ENCODE measurements at regions not wholly inside any gene's neighbourhood (a gene's known extent, or its start where the extent isn't known, plus 50 kb on each side); places are given as distances from the start of the nearest gene placed in this dataset.
"Not testable (repeated sequence)": the region's sequence is repeated elsewhere in the genome, so short reads cannot be mapped to it uniquely, and the experiment has no call there.

DNA sequence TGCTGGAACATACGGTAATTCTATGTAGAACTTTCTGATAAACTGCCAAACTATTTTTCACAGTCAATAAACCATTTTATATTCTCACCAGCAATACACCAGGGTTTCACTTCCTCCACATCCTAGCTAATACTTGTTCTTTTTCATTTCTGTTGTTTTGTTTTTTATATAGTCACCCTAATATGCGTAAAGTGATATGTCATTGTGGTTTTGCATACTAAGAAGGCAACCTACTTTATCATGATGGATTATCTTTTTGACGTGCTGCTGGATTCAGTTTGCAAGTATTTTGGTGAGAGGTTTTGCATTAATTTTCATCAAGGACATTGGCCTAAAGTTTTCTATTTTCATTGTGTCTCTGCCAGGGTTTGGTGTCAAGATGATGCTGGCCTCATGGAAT, 1384.1 kb downstream of the UQCRFS1 start:
- no peak for DNase-seq

DNA sequence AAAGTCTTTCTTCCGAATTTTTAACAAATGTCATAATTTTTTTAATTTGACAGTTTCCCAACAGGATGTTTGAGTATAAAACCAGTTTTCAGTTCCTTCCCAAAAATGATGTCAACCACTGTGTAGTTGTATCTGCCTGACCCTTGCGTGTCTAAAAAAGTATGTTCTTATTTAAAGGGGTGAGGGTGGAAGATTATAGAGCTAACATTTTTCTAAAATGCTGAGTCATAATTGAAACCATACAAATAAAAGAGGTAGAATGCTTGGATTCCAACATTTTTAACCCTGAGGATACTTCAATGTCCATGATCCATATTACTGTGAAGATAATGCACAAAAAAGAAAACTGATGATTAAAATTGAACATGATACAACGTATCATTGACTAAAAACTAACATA, 1388.8 kb downstream of the UQCRFS1 start:
- no peak for DNase-seq

DNA sequence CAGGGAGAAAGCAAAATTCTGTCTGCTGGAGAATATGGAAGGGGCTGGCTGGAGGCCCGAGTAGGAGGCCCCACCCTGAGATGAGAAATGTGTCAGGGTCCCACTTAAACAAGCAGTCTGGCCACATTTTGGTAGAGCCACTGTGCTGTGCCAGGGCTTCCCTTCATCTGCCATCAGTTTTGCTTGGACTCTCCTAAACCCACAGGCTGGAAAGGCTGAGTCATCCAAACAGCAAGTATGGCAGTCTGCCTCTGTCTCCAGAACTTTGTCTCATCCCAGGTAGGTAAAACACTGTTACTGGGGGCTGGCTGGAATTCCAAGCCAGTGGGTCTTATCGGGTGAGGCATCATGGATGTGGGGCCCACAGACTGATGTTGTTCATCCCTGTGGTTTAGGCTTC, 1390.6 kb downstream of the UQCRFS1 start:
- DNase-seq = no peak

DNA sequence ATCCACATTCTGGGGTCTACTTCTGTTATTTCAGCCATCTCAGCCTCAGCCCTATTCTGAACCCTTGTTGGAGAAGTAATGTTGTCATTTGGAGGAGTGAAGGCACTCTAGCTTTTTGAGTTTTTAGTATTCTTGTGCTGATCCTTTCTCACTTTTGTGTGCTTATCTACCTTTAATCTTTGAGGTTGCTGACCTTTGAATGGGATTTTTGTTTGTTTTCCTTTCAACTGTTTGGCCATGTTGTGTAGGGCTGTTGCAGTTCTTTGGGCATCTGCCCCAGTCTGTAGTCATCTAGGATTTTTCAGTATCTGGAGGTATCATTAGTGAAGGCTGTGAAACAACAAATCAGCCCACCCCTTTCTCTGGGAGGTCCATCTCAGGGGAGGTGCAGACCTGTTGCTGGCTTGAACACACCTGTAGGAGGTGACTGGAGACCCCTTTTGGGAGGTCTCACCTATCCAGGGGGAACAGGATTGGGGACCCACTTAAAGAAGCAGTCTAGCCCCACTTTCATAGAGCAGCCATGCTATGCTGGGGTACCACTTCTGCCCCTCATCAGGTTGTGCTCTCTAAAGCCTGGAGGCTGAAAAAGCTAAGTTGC, 1391.4 kb downstream of the UQCRFS1 start:
- no peak for DNase-seq

DNA sequence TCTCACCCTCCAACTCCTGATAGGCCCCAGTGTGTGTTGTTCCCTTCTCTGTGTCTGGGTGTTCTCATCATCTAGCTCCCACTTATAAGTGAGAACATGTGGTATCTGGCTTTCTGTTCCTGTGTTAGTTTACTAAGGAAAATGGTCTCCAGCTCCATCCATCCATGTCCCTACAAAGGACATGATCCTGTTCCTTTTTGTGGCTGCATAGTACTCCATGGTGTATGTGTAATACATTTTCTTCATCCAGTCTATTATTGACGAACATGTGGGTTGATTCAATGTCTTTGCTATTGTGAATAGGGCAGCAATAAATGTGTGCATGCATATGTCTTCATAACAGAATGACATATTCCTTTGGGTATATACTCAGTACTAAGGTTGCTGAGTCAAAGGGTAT, 1397.0 kb downstream of the UQCRFS1 start:
- no peak for DNase-seq

DNA sequence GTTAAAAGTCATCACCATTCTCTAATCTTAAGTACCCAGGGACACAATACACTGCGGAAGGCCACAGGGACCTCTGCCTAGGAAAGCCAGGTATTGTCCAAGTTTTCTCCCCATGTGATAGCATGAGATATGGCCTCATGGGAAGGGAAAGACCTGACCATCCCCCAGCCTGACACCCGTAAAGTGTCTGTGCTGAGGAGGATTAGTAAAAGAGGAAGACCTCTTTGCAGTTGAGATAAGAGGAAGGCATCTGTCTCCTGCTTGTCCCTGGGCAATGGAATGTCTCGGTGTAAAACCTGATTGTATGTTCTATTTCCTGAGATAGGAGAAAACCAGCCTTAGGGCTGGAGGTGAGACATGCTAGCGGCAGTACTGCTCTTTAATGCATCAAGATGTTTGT, 1398.1 kb downstream of the UQCRFS1 start:
- DNase-seq = not testable (repeated sequence)

DNA sequence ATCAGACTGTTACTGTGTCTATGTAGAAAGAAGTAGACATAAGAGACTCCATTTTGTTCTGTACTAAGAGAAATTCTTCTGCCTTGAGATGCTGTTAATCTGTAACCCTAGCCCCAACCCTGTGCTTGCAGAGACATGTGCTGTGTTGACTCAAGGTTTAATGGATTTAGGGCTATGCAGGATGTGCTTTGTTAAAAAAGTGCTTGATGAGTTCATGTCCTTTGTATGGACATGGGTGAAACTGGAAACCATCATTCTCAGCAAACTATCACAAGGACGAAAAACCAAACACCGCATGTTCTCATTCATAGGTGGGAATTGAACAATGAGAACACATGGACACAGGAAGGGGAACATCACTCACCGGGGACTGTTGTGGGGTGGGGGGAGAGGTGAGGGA, 1398.7 kb downstream of the UQCRFS1 start:
- DNase-seq = not testable (repeated sequence)

DNA sequence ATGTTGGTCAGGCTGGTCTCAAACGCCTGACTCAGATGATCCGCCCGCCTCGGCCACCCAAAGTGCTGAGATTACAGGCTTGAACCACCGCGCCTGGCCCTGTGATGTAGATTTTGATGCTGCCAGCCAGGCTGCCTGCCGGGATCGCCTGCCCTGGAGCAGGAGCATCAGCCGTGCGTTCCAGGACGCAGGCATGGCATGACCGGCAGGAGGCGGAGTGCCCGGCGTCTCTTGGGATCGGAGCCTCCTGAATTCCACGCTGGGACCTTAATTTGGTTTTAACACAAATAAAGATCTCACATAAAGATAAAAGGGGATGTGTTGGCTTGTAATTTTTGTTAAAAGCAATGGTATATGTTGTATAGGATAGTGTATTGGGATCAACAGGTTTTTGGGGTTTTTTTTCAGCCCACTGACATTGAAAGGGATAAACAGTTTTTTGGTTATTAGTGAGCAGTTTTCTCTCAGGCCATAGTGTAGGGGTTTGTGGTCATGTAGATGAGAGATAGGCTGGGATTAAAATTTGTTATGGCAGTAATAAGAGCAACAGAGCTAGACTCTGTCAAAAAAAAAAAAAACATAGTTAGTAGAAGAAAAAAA, 1406.4 kb downstream of the UQCRFS1 start:
- no peak for DNase-seq

DNA sequence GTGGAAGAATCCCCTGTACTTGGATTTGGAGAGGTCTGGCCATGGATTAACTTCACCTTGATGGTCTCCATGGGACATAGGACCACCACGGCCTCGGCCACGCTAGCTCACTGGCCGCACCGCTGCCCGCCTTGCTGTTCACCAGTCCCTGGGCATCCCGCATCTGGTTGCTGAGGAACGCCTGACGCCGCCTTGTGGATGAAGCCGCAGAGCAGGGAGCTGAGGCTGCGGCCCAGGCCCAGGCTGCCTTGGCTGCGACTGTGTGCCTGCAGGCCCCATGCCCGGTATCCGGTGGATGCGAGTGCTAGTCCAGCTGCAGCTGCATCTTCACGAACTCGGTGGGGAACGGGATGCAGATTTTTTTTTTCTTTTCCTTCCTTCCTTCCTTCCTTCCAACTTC, 1407.1 kb downstream of the UQCRFS1 start:
- no peak for DNase-seq

DNA sequence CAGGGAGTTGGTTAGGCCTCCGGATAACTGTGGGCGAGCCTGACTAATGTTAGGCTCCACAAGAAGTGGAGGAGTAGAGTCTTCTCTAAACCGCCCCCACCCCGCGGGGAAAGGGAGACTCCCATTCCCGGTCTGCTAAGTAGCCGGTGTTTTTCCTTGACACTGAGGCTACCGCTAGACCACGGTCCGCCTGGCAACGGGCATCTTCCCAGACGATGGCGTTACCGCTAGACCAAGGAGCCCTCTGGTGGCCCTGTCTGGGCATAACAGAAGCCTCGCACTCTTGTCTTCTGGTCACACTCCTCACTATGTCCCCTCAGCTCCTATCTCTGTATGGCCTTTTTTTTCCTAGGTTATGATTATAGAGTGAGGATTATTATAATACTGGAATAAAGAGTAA, 1410.7 kb downstream of the UQCRFS1 start:
- not testable (repeated sequence) for DNase-seq

DNA sequence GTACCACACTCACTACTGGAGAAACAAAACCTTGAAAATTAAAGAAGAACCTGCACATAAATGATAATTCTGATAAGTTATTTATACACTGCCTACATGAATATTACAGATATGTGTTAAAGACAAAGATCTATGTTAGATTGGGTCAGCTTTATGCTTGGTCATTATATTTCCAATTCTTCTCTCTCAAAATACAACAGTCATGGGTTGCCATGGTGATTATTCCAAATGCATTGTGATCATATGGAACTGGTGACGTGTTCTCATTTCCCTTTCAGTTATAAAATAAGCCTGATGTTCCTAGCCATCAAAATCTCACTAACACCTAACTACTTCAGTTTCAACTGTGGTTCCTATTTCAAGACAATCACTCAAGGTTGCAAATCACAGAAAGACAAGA, 1416.4 kb downstream of the UQCRFS1 start:
- DNase-seq = no peak

DNA sequence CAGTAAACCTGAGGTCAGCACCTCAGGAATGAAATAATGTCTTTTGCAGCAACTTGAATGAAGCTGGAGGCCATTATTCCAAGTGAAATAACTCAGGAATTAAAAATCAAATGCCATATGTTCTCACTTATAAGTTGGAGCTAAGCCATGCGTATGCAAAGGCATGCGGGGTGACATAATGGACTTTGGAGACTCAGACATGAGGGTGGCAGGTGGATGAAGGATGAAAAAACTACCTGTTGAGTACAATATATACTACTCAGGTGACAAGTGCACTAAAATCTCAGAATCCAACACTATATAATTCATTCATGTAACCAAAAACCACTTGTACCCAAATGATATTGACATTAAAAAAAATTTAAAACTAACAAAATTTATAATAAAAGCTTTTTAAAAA, 1416.9 kb downstream of the UQCRFS1 start:
- DNase-seq = no peak

DNA sequence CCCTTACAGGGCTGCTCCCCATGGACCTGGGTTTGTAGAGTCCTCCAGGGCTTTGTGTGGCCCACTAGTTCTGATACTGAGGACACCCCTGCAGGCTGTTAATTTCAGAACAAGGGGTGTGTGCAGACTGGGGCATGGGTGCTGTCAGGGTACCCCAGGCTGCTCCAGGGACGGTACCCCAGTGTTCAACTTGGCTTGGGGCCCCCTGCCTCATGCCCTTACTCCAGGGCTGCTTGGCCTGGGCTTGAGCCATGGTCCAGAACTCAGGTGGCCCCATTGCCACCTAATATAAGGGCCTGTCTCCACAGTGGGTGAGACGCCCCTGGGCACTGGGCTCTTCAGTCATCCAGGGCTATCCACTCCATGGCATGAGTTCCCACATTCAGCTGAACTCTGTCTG, 1417.6 kb downstream of the UQCRFS1 start:
- DNase-seq = no peak

DNA sequence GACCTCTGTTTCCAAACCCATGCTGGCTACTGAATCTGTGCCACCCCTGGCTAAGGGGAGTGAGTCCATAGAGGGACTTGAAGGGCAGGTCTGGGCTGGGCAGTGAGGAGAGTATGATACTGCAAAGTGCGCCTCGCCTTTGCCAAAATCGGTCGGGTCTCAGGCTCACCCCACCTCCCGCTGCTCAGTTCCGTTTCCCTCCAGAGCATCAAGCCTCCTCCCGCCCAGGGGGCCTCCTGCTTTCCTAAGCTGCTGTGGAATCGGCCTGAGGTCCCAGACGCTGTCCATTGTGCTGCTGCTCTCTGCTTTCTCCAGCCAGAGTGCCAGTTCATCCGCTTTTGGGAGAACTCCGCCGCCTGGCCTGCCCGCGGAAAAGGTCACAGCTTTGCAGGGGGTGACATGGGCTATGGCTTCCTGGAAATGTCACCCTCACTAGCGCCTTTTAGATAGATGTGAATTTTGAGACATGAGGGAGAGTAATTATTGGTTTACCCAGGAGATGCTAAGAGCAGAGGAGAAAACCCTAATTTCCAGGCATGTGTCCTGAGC, 1418.4 kb downstream of the UQCRFS1 start:
- DNase-seq = peak; percentile 54

DNA sequence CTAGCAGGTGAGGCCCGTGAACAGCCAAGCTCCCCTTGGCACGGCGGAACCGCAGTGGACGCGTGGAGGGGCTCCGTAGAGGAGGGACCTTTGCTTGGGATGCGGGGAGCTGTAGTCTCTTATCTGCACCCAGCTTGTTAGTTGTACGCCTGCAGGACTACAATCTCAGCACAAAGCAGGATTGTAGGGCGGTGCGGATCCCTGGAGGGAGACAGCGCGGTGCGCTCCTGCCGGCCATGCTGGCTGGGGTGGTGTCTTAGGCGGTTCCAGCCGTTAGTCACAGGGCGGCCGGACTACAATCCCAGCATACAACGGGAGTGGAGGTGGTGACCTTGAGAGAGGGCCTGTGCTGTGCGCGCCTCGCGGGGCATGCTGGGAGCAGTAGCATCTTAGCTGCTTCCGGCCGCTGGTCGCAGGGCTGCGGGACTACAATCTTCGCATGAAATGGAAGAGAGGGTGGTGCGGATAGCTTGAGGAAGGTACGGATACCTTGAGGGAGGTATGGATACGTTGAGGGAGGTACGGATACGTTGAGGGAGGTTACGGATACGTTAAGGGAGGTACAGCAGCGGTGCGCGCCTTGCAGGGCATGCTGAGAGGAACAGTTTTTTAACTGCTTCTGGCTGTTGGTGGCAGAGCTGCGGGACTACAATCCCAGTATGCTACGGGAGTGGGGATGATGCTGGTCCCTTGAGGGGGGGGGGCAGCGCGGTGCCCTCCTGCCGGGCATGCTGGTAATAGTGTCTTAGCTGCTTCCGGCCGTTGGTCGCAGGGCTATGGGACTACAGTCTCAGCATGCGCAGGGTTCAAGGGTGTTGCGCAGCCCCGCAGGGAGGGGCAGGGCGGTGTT, 1419.1 kb downstream of the UQCRFS1 start:
- DNase-seq = peak; percentile 91

DNA sequence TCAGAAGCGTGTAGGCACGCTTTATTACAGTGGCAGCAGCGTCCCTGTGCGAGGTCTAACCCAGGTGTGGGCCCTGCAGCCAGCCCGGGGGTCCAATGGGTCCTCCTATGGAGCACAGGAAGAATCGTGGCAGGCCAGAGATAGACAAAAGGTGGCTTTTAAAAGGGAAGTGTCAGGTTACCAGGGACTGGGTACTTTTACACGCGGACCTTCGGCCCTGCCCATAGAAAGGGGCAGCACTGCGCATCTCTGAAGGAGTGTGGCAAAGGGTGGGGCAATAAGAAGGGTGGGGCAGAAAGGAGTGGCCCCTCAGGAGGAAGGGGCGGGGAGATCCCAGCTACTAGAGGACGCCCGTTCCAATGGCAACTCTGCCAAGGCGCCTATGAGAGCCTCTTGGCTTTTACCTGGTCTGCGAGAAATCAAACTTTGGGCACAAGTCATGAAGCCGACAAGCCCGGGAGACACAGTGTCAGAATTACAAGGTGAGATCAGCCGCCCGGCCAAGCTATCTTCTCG, 1419.8 kb downstream of the UQCRFS1 start:
- DNase-seq = no peak

DNA sequence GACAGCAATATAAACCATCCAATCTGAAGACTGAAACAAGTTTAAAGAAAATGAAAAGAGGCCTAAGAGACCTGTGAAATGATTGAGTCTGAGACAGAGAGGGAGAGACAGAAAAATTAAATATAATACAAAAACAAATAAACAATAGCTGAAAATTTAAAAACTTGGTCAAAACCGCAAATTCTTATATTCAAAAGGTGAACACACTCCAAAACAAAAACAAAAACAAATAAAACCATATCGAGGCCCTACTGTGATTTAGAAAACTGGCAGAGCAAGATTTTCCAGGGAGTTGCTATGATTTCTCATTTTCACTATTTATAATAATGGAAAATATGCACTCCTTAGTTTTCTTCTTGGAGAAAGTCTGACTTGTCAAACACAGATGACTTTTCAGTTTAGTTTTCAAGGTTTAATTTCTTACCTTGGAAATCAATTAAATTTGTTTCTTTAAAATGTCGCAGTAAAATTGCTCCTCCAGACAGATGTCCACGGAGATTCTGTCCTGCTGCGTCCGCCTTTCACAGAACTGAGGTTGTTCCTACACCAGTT, 1420.3 kb downstream of the UQCRFS1 start:
- DNase-seq = no peak

DNA sequence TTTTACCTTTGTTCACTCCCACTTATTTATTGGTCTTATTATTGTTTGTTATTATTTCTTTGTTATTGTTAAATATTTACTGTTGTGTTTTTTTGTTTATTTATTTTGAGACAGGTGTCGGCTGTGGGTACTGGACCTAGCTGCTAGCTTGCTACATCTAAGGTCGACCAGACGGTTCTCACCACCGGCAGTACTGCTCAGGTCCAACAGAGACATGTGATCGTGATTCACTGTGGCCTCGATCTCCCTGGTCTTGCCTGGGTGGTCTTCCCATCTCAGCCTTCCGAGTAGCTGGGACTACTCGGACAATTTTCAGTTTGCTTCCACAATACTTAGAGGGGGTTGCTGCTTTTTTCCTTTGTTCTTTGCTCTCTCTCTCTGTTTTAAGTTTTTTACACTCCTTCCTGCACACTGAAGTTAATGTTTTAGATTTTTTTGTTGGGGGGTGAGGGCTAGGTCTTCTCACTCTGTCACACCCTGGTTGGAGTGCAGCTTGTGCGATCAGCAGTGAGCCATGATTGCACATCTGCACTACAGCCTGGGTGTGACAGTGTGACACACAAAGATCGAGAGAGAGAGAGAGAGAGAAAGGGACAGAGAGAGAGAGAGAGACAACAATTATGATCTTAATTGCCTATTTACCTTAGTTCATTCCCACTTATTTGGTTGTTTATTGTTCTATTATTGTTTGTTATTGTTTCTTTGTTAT, 1432.4 kb downstream of the UQCRFS1 start:
- no peak for DNase-seq

DNA sequence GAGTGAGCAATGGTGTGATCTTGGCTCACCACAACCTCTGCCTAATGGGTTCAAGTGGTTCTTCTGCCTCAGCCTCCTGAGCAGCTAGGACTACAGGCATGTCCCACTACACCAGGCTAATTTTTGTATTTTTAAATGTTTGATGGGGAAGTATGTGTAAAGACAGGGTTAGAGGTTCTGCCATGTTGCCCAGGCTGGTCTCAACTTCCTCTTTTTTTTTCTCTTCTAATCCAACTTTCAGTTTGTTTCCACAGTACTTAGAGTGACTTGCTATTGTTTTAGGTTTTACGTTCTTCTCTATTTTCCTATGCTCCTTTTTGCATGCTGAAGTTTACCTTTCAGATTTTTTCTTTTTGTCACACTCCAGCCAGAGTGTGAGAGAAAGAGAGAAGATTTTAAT, 1433.0 kb downstream of the UQCRFS1 start:
- no peak for DNase-seq

DNA sequence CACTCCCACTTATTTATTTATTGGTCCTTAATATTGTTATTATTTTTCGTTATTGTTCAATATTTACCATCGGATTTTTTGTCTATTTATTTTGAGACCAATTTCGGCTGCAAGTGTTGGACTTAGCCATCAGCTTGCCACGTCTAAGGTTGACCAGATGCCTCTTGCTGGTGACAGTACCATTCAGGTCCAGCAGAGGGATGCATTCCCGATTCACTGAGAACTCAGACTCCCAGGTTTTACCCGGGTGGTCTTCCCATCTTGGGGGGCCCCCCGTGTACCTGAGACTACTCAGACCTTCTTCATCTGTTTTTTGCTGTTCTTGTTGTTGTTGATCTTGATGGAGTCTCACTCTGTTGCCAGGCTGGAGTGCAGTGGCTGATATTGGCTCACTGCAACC, 1435.2 kb downstream of the UQCRFS1 start:
- no peak for DNase-seq

DNA sequence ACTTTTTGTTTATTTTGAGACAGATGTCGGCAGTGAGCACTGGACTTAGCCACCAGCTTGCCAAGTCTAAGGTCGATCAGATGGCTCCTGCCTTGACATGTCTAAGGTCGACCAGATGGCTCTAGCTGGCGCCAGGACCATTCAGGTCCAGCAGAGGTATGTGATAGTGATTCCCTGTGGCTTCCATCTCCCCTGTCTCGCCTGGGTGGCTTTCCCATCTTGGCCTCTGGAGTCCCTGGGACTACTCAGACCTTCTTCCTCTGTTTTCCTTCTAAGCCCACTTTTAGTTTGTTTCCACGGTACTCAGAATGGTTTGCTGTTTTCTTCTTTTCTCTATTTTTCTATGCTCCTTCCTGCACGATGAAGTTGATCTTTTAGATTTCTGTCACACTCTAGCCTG, 1435.7 kb downstream of the UQCRFS1 start:
- DNase-seq = no peak

DNA sequence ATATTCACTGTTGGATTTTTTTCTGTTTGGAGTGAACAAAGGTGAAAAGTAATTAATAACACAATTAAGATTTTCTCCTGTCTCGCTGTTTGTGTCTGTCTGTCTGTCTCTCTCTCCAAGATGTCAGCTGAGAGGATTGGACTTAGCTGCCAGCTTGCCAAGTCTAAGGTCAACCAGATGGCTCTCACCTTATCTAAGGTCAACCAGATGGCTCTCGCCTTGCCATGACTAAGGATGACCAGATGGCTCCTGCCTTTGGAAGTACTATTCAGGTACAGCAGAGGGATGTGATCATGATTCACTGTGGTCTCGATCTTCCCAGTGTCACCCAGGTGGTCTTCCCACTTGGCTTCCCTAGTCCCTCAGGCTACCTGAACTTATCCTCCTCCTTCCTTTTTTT, 1436.4 kb downstream of the UQCRFS1 start:
- no peak for DNase-seq

DNA sequence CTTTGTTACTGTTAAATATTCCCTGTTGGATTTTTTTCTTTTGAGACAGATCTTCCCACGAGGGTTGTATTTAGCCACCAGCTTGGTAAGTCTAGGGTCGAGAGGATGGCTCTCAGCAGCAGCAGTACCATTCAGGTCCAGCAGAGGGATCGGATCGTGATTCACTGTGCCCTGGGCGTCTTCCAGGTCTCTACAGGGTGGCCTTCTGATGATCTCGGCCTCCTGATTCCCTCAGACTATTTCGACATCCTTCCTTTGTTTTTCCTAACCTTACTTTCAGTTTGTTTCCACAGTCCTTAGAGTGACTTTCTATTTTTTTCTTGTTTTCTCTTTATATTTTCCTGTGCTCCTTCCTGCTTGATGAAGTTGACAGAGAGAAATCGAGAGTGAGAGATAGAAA, 1436.9 kb downstream of the UQCRFS1 start:
- DNase-seq = peak; percentile 30

Data from activated CD8-positive, alpha-beta memory T cell treated with anti-CD3 and anti-CD28 coated beads, Interleukin-2, amount 50 U/mL, for 48 hours (primary cell).